ENCODE measurements at regions not wholly inside any gene's neighbourhood (a gene's known extent, or its start where the extent isn't known, plus 50 kb on each side); places are given as distances from the start of the nearest gene placed in this dataset.

DNA sequence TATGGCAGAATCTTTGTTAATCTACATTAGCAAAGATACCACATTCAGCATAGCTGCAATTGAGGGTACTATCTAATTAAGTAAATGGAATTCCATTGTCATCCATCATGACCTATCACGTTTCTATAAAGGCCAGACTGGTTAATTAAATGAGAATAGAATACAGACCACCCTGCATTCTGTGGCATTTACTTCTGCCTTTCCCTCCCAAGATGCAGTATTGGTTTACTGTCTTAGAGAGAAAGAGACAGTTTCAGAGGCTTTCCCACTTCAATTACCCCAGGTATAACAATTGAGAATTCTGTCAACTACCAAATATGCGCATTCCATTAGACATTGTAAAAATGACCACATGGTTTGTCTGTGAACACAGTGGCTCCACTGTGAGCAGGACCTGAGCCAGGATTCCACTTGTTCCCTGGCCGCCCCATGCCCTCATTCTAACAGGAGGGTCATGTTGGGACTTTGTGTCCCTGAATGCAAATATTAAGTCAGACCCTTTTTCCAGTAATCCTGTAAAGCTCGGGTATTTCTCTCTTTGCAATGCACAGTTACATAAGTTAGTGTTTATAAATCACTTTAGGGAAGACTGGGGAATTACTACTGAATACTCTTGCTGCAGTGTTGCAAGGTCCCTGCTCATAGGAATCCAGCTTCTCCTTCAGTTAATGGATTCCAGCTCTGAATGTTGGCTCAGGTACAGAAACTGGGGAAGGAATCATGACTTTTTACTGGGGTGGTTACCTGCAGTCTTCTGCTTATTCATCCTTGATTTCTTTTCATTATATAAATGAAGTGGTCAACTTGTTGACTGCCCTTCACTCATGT lies 261.0 kb downstream of the PDGFC start:
- Histone ChIP-seq H3K27ac (ENCODE audit: low read depth in 2 of 2, low read length in 2 of 2) (no peak overlapping the region), H3K36me3 (ENCODE audit: control insufficient read depth in 2 of 2, insufficient read depth in 2 of 2, low read length in 2 of 2) (no peaks in the 10 kb centered on the region), H3K27me3 (ENCODE audit: control insufficient read depth in 2 of 2, insufficient read depth in 2 of 2, low read length in 2 of 2) (no peaks in the 10 kb centered on the region), H3K4me1 (ENCODE audit: control insufficient read depth in 2 of 2, insufficient read depth in 2 of 2, low read length in 2 of 2) (no peaks in the 10 kb centered on the region), H3K9me3 (ENCODE audit: control insufficient read depth in 2 of 2, low read length in 2 of 2) (no peaks in the 10 kb centered on the region), H3K9ac (ENCODE audit: low read depth in 1 of 2, low read length in 2 of 2) (no peak overlapping the region), H3K4me3 (ENCODE audit: low read length in 2 of 2) (no peak overlapping the region)

- H3K9ac ChIP-seq (ENCODE audit: low read depth in 1 of 2, low read length in 2 of 2), result no peak overlapping the region
- H3K36me3 ChIP-seq (ENCODE audit: control insufficient read depth in 2 of 2, insufficient read depth in 2 of 2, low read length in 2 of 2), result no peaks in the 10 kb centered on the region
- no peaks in the 10 kb centered on the region for H3K4me1 ChIP-seq (ENCODE audit: control insufficient read depth in 2 of 2, insufficient read depth in 2 of 2, low read length in 2 of 2)
- no peaks in the 10 kb centered on the region for H3K9me3 ChIP-seq (ENCODE audit: control insufficient read depth in 2 of 2, low read length in 2 of 2)
- no peak overlapping the region for H3K27ac ChIP-seq (ENCODE audit: low read depth in 2 of 2, low read length in 2 of 2)
- no peak overlapping the region for H3K4me3 ChIP-seq (ENCODE audit: low read length in 2 of 2)
- H3K27me3 ChIP-seq (ENCODE audit: control insufficient read depth in 2 of 2, insufficient read depth in 2 of 2, low read length in 2 of 2), result no peaks in the 10 kb centered on the region
Observed at GRCh38 chr4:156705311-156705710, 266.3 kb downstream of the PDGFC start.

DNA sequence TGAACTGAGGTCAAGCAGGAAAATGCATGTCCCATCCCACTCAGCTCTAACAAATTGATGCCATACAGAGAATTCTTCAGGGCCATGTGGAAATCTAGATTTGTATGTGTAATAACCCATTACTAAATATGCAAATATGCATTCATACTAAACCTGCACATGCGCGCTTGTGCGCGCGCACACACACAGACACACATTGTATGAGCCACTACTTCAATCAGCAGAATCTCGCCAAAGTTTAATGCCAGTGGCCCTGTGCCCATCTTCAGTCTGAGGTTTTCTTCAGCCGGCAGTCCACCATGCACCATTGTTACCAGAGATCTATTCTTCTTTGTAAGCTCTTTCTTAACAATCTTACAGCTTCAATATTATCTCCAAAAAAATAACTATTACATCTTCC lies 276.4 kb downstream of the PDGFC start:
- H3K9me3 ChIP-seq (ENCODE audit: control insufficient read depth in 2 of 2, low read length in 2 of 2), result no peaks in the 10 kb centered on the region
- no peak overlapping the region for H3K4me3 ChIP-seq (ENCODE audit: low read length in 2 of 2)
- no peak overlapping the region for H3K27ac ChIP-seq (ENCODE audit: low read depth in 2 of 2, low read length in 2 of 2)
- no peak overlapping the region for H3K9ac ChIP-seq (ENCODE audit: low read depth in 1 of 2, low read length in 2 of 2)
- no peaks in the 10 kb centered on the region for H3K27me3 ChIP-seq (ENCODE audit: control insufficient read depth in 2 of 2, insufficient read depth in 2 of 2, low read length in 2 of 2)
- no peaks in the 10 kb centered on the region for H3K36me3 ChIP-seq (ENCODE audit: control insufficient read depth in 2 of 2, insufficient read depth in 2 of 2, low read length in 2 of 2)
- H3K4me1 ChIP-seq (ENCODE audit: control insufficient read depth in 2 of 2, insufficient read depth in 2 of 2, low read length in 2 of 2), result peaks cover 0 to 8% of the 10 kb centered on the region in 2 donors

DNA sequence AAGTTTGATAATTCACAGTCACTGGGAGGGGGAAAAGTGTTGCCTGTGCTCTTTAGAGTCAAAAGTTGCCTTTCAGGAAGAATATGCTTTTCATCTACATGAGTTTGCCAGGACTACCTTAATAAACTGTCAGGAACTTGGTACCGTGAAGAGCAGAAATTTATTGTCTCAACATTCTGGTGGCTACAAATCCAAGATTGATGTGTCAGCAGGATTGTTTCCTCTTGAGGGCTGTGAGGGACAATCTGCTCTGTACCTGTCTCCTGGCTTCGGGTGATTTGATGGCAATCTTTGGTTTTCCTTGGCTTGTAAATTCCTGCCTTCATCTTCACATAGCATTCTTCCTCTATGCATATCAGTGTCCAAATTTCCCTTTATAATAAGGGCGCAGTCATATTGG lies 277.2 kb downstream of the PDGFC start:
- no peaks in the 10 kb centered on the region for H3K36me3 ChIP-seq (ENCODE audit: control insufficient read depth in 2 of 2, insufficient read depth in 2 of 2, low read length in 2 of 2)
- H3K27ac ChIP-seq (ENCODE audit: low read depth in 2 of 2, low read length in 2 of 2), result no peak overlapping the region
- H3K9me3 ChIP-seq (ENCODE audit: control insufficient read depth in 2 of 2, low read length in 2 of 2), result no peaks in the 10 kb centered on the region
- H3K4me1 ChIP-seq (ENCODE audit: control insufficient read depth in 2 of 2, insufficient read depth in 2 of 2, low read length in 2 of 2), result peaks cover 0 to 8% of the 10 kb centered on the region in 2 donors
- H3K4me3 ChIP-seq (ENCODE audit: low read length in 2 of 2), result no peak overlapping the region
- no peak overlapping the region for H3K9ac ChIP-seq (ENCODE audit: low read depth in 1 of 2, low read length in 2 of 2)
- no peaks in the 10 kb centered on the region for H3K27me3 ChIP-seq (ENCODE audit: control insufficient read depth in 2 of 2, insufficient read depth in 2 of 2, low read length in 2 of 2)

DNA sequence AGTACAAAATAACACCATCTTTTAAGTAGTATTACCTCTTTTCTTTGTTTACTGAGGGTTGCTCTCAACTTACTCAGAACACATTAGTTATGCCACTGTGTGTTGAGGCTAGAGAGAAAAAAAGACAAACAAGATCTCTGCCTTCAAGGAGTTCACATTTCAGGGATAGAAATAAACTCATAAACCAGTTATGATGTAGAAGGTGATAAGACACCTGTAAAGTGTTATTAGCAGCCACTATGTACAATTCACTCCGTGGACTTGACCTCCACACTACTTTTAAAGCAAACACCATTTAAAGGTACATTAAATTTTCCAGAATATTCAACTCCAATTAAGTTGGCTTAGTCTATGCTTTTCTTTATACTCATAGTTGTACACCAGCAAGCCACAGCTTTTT lies 278.0 kb downstream of the PDGFC start:
- H3K9ac ChIP-seq (ENCODE audit: low read depth in 1 of 2, low read length in 2 of 2), result no peak overlapping the region
- no peaks in the 10 kb centered on the region for H3K36me3 ChIP-seq (ENCODE audit: control insufficient read depth in 2 of 2, insufficient read depth in 2 of 2, low read length in 2 of 2)
- H3K4me3 ChIP-seq (ENCODE audit: low read length in 2 of 2), result no peak overlapping the region
- no peaks in the 10 kb centered on the region for H3K27me3 ChIP-seq (ENCODE audit: control insufficient read depth in 2 of 2, insufficient read depth in 2 of 2, low read length in 2 of 2)
- H3K27ac ChIP-seq (ENCODE audit: low read depth in 2 of 2, low read length in 2 of 2), result no peak overlapping the region
- no peaks in the 10 kb centered on the region for H3K9me3 ChIP-seq (ENCODE audit: control insufficient read depth in 2 of 2, low read length in 2 of 2)
- peaks cover 0 to 8% of the 10 kb centered on the region in 2 donors for H3K4me1 ChIP-seq (ENCODE audit: control insufficient read depth in 2 of 2, insufficient read depth in 2 of 2, low read length in 2 of 2)

- no peak overlapping the region for H3K4me3 ChIP-seq (ENCODE audit: low read length in 2 of 2)
- no peaks in the 10 kb centered on the region for H3K36me3 ChIP-seq (ENCODE audit: control insufficient read depth in 2 of 2, insufficient read depth in 2 of 2, low read length in 2 of 2)
- no peak overlapping the region for H3K27ac ChIP-seq (ENCODE audit: low read depth in 2 of 2, low read length in 2 of 2)
- H3K9me3 ChIP-seq (ENCODE audit: control insufficient read depth in 2 of 2, low read length in 2 of 2), result no peaks in the 10 kb centered on the region
- H3K4me1 ChIP-seq (ENCODE audit: control insufficient read depth in 2 of 2, insufficient read depth in 2 of 2, low read length in 2 of 2), result peaks cover 0 to 8% of the 10 kb centered on the region in 2 donors
- H3K9ac ChIP-seq (ENCODE audit: low read depth in 1 of 2, low read length in 2 of 2), result no peak overlapping the region
- H3K27me3 ChIP-seq (ENCODE audit: control insufficient read depth in 2 of 2, insufficient read depth in 2 of 2, low read length in 2 of 2), result no peaks in the 10 kb centered on the region
Observed at GRCh38 chr4:156692016-156692415, 279.6 kb downstream of the PDGFC start.

DNA sequence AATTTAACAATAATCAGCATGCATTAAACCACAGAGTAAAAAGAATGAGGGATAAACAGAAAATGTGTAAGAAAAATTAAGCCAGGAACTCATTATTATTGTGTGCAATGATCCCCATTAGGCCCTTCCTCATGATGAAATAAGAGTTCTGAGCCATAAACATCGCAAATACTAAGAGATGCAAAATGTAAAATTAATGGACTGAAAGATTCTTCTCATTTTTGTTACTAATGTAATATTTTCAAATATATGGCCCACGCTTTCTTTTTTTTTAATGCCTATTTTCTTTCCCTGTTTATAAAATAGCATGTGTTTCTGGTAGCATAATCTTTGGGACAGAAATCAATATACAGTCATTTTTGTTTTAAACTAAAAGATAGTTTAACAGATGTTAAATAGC lies 281.0 kb downstream of the PDGFC start:
- Histone ChIP-seq H3K9ac (ENCODE audit: low read depth in 1 of 2, low read length in 2 of 2) (no peak overlapping the region), H3K4me3 (ENCODE audit: low read length in 2 of 2) (no peak overlapping the region), H3K9me3 (ENCODE audit: control insufficient read depth in 2 of 2, low read length in 2 of 2) (no peaks in the 10 kb centered on the region), H3K36me3 (ENCODE audit: control insufficient read depth in 2 of 2, insufficient read depth in 2 of 2, low read length in 2 of 2) (no peaks in the 10 kb centered on the region), H3K27me3 (ENCODE audit: control insufficient read depth in 2 of 2, insufficient read depth in 2 of 2, low read length in 2 of 2) (no peaks in the 10 kb centered on the region), H3K4me1 (ENCODE audit: control insufficient read depth in 2 of 2, insufficient read depth in 2 of 2, low read length in 2 of 2) (peaks cover 0 to 8% of the 10 kb centered on the region in 2 donors), H3K27ac (ENCODE audit: low read depth in 2 of 2, low read length in 2 of 2) (no peak overlapping the region)

GRCh38 chr4:156686120-156686519 lies 285.5 kb downstream of the PDGFC start:
- Histone ChIP-seq H3K9ac (ENCODE audit: low read depth in 1 of 2, low read length in 2 of 2) (no peak overlapping the region), H3K27me3 (ENCODE audit: control insufficient read depth in 2 of 2, insufficient read depth in 2 of 2, low read length in 2 of 2) (no peaks in the 10 kb centered on the region), H3K9me3 (ENCODE audit: control insufficient read depth in 2 of 2, low read length in 2 of 2) (no peaks in the 10 kb centered on the region), H3K36me3 (ENCODE audit: control insufficient read depth in 2 of 2, insufficient read depth in 2 of 2, low read length in 2 of 2) (no peaks in the 10 kb centered on the region), H3K4me3 (ENCODE audit: low read length in 2 of 2) (no peak overlapping the region), H3K27ac (ENCODE audit: low read depth in 2 of 2, low read length in 2 of 2) (no peak overlapping the region), H3K4me1 (ENCODE audit: control insufficient read depth in 2 of 2, insufficient read depth in 2 of 2, low read length in 2 of 2) (no peaks in the 10 kb centered on the region)

- Histone ChIP-seq H3K4me3 (ENCODE audit: low read length in 2 of 2) (no peak overlapping the region), H3K9ac (ENCODE audit: low read depth in 1 of 2, low read length in 2 of 2) (no peak overlapping the region), H3K4me1 (ENCODE audit: control insufficient read depth in 2 of 2, insufficient read depth in 2 of 2, low read length in 2 of 2) (no peaks in the 10 kb centered on the region), H3K27me3 (ENCODE audit: control insufficient read depth in 2 of 2, insufficient read depth in 2 of 2, low read length in 2 of 2) (no peaks in the 10 kb centered on the region), H3K9me3 (ENCODE audit: control insufficient read depth in 2 of 2, low read length in 2 of 2) (no peaks in the 10 kb centered on the region), H3K27ac (ENCODE audit: low read depth in 2 of 2, low read length in 2 of 2) (no peak overlapping the region), H3K36me3 (ENCODE audit: control insufficient read depth in 2 of 2, insufficient read depth in 2 of 2, low read length in 2 of 2) (no peaks in the 10 kb centered on the region)
Observed at GRCh38 chr4:156685308-156685707, 286.3 kb downstream of the PDGFC start.

GRCh38 chr4:156677656-156678055 lies 293.9 kb downstream of the PDGFC start:
- no peak overlapping the region for H3K27ac ChIP-seq (ENCODE audit: low read depth in 2 of 2, low read length in 2 of 2)
- no peaks in the 10 kb centered on the region for H3K36me3 ChIP-seq (ENCODE audit: control insufficient read depth in 2 of 2, insufficient read depth in 2 of 2, low read length in 2 of 2)
- no peaks in the 10 kb centered on the region for H3K27me3 ChIP-seq (ENCODE audit: control insufficient read depth in 2 of 2, insufficient read depth in 2 of 2, low read length in 2 of 2)
- H3K9ac ChIP-seq (ENCODE audit: low read depth in 1 of 2, low read length in 2 of 2), result no peak overlapping the region
- H3K4me1 ChIP-seq (ENCODE audit: control insufficient read depth in 2 of 2, insufficient read depth in 2 of 2, low read length in 2 of 2), result no peaks in the 10 kb centered on the region
- H3K4me3 ChIP-seq (ENCODE audit: low read length in 2 of 2), result no peak overlapping the region
- no peaks in the 10 kb centered on the region for H3K9me3 ChIP-seq (ENCODE audit: control insufficient read depth in 2 of 2, low read length in 2 of 2)

Measured in mucosa of rectum (tissue), 2 donors.